ENCODE measurements at regions not wholly inside any gene's neighbourhood (a gene's known extent, or its start where the extent isn't known, plus 50 kb on each side); places are given as distances from the start of the nearest gene placed in this dataset.
"Not testable (repeated sequence)": the region's sequence is repeated elsewhere in the genome, so short reads cannot be mapped to it uniquely, and the experiment has no call there.

DNA sequence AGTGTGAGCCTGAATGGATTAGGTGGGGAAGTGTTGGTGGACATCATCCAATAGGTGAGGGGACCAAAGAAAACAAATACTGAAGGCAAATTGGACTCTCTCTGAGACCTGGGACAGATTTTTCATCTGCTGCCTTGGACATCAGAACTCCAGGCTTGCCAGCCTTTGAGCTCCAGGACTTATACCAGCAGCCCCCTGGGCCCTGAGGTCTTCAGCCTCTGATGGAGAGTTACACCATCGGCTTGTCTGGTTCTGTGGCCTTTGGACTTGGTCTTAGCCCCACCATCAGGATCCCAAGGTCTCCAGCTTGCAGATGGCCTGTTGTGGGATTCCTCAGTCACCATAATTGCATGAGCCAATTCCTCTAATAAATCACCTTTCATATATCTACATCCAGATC is 80.8 kb upstream of the SLC8A3 start:
- WGBS, 10 experiments, result 20 to 83% (median 80%) methylated on average over 1 of the region's 1 CpG; no CpG with 5 or more reads in 5 of the 10 experiments
- in situ Hi-C loops (cut with MboI; ENCODE audit: low pct_unique_long_range_greater_than_20kb in 2 of 9, low sequenced_read_pairs in 9 of 9, unreplicated experiment in 9 of 9), result no loop called here

DNA sequence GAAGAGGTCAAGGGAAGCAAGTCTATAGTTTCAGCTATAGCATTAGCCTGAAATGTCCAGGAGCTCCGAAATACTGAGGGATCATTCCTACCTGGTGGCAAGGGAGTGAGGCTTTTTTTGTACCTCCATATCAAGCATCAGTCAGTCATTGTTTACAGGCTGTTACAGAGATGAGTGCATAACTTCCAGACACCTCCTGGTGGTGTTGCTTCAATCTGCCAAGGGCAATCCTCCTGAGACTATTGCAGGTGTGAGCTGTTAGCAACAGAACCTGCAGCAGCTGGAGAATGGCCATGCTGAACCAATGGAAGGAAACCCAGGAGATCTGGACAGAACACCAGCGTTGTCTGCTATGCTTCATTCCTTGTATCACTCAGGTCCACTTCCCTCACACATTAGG is 80.0 kb upstream of the SLC8A3 start:
- H3K4me1 ChIP-seq (replicated peaks in 1 of 2), result no peaks in the 10 kb centered on the region
- H3K27ac ChIP-seq, result no peak overlapping the region
- ATAC-seq (replicated peaks in 6 of 8), result no peak
- in situ Hi-C loops (cut with MboI; ENCODE audit: low pct_unique_long_range_greater_than_20kb in 2 of 9, low sequenced_read_pairs in 9 of 9, unreplicated experiment in 9 of 9), result no loop called here
- H3K4me3 ChIP-seq, result no peak overlapping the region
- 0 to 87% (median 40%) methylated on average over 1 to 2 of the region's 2 CpGs; no CpG with 5 or more reads in 1 of the 10 experiments for WGBS, 10 experiments

More for the DNA sequence above, 80.8 kb upstream of the SLC8A3 start:
- ATAC-seq (replicated peaks in 6 of 8), result no peak
- Histone ChIP-seq H3K4me1 (replicated peaks in 1 of 2) (no peaks in the 10 kb centered on the region), H3K27ac (no peak overlapping the region), H3K4me3 (no peak overlapping the region)

DNA sequence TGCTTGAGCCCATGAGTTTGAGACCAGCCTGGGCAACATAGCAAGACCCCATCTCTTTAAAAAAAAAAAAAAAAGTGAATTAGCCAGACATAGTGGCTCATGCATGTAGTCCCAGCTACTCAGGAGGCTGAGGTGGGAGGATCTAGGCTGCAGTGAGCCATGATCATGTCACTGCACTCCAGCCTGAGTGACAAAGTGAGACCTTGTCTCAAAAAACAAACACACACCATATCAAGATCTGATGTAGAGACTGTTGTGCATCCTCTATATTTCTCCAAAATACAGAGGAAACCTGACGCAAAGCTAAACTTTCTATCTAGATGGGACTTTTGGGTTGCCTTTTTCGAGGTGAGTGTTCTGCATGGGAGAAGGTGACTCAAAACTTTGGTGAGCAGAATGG is 77.4 kb upstream of the SLC8A3 start:
- in situ Hi-C loops (cut with MboI; ENCODE audit: low pct_unique_long_range_greater_than_20kb in 2 of 9, low sequenced_read_pairs in 9 of 9, unreplicated experiment in 9 of 9), result no loop called here
- no peak overlapping the region for H3K4me3 ChIP-seq
- 20 to 100% (median 83%) methylated on average over 1 to 2 of the region's 2 CpGs; no CpG with 5 or more reads in 3 of the 10 experiments for WGBS, 10 experiments
- H3K27ac ChIP-seq, result no peak overlapping the region
- no peak for ATAC-seq (replicated peaks in 6 of 8)
- H3K4me1 ChIP-seq (replicated peaks in 1 of 2), result no peaks in the 10 kb centered on the region

DNA sequence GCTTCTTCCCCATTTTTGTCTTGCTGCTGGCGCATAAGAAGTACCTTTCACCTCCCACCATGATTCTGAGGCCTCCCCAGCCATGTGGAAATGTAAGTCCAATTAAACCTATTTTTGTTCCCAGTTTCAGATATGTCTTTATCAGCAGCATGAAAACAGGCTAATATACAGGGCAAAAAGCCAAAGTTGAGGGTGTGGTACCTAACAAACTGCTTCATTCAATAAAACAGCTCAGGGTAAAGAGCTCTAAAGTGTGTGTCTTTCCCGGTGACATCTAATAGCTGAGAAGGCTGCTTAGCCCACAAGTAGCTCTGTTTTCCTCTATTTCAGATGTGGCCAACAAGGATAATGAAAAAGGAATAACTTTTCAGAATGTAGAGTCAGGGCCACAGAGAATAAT is 76.7 kb upstream of the SLC8A3 start:
- Histone ChIP-seq H3K4me1 (replicated peaks in 1 of 2) (no peaks in the 10 kb centered on the region), H3K4me3 (no peak overlapping the region), H3K27ac (no peak overlapping the region)
- in situ Hi-C loops (cut with MboI; ENCODE audit: low pct_unique_long_range_greater_than_20kb in 2 of 9, low sequenced_read_pairs in 9 of 9, unreplicated experiment in 9 of 9), result no loop called here
- peak in 2 of 8 experiments; percentile 80 to 84 for ATAC-seq (replicated peaks in 6 of 8)
- WGBS, 10 experiments, result 0 to 100% (median 67%) methylated on average over 1 to 2 of the region's 2 CpGs; no CpG with 5 or more reads in 3 of the 10 experiments

DNA sequence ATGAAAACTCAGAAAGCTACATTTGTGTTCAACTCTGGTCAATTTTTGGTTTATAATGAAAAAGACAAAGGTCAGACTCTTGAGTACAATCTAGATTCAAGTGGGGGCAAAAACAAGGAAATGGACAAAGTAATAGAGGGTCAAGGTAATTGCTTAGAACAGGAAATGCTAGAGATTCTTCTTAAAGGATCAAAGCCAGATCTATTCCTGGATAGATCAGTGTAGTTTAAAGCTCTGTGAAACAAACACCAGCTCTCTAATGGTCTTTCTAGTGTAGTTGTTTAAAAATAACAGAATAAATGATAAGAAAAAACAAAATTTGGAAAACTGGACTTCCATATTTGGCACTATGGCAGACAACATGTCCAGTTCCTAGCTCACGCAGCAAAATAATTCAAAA is 70.7 kb upstream of the SLC8A3 start:
- no peak overlapping the region for H3K4me3 ChIP-seq
- 0 to 100% (median 96%) methylated on average over 1 of the region's 1 CpG; no CpG with 5 or more reads in 2 of the 10 experiments for WGBS, 10 experiments
- in situ Hi-C loops (cut with MboI; ENCODE audit: low pct_unique_long_range_greater_than_20kb in 2 of 9, low sequenced_read_pairs in 9 of 9, unreplicated experiment in 9 of 9), result no loop called here
- H3K27ac ChIP-seq, result no peak overlapping the region
- H3K4me1 ChIP-seq (replicated peaks in 1 of 2), result no peaks in the 10 kb centered on the region
- ATAC-seq (replicated peaks in 6 of 8), result no peak

DNA sequence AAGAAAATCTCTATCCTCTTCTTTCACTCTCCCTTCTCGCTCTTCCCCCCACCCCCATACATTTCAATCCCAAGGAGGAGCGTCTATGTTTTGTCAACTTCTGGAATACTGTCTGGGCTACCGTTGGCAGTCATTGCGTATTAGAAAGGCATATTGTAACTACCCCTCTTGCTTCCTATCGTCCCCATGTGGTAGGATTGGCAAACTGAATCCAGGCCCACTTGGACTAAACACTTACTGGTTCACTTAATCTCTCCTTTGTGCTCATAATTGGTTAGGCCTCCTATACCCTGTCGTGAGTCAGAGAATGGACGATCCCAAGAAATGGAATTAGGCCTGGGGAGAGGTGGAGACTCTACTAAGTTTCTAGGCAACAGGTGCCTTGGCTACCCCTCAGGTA is 68.8 kb upstream of the SLC8A3 start:
- WGBS, 10 experiments, result 20 to 100% (median 77%) methylated on average over 1 to 7 of the region's 7 CpGs; no CpG with 5 or more reads in 1 of the 10 experiments
- H3K27ac ChIP-seq, result no peak overlapping the region
- no peak for ATAC-seq (replicated peaks in 6 of 8)
- in situ Hi-C loops (cut with MboI; ENCODE audit: low pct_unique_long_range_greater_than_20kb in 2 of 9, low sequenced_read_pairs in 9 of 9, unreplicated experiment in 9 of 9), result no loop called here
- H3K4me3 ChIP-seq, result no peak overlapping the region
- no peaks in the 10 kb centered on the region for H3K4me1 ChIP-seq (replicated peaks in 1 of 2)

DNA sequence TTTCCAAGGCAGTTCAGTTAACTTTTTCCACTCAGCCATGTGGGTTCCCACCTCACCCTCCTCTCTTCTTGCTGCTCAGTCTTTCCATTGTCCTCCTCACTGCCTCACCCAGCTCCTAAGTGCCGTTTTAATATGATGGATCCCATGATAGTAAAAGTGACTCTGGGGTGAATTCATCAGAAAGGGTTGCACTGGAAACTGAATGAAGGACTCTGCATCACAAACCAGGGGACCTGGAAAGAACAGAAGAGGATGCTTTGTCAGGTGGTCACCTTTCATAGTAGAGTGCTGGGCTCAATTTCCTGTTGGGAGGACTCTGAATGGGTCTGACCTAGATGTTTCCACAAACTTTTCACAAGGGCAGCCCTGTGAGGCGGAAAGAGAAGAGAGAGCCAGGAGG is 67.8 kb upstream of the SLC8A3 start:
- no peak overlapping the region for H3K4me3 ChIP-seq
- no peak for ATAC-seq (replicated peaks in 6 of 8)
- H3K27ac ChIP-seq, result no peak overlapping the region
- in situ Hi-C loops (cut with MboI; ENCODE audit: low pct_unique_long_range_greater_than_20kb in 2 of 9, low sequenced_read_pairs in 9 of 9, unreplicated experiment in 9 of 9), result no loop called here
- no peaks in the 10 kb centered on the region for H3K4me1 ChIP-seq (replicated peaks in 1 of 2)
- WGBS, 10 experiments, result 0 to 50% (median 27%) methylated on average over 1 to 2 of the region's 2 CpGs; no CpG with 5 or more reads in 1 of the 10 experiments

DNA sequence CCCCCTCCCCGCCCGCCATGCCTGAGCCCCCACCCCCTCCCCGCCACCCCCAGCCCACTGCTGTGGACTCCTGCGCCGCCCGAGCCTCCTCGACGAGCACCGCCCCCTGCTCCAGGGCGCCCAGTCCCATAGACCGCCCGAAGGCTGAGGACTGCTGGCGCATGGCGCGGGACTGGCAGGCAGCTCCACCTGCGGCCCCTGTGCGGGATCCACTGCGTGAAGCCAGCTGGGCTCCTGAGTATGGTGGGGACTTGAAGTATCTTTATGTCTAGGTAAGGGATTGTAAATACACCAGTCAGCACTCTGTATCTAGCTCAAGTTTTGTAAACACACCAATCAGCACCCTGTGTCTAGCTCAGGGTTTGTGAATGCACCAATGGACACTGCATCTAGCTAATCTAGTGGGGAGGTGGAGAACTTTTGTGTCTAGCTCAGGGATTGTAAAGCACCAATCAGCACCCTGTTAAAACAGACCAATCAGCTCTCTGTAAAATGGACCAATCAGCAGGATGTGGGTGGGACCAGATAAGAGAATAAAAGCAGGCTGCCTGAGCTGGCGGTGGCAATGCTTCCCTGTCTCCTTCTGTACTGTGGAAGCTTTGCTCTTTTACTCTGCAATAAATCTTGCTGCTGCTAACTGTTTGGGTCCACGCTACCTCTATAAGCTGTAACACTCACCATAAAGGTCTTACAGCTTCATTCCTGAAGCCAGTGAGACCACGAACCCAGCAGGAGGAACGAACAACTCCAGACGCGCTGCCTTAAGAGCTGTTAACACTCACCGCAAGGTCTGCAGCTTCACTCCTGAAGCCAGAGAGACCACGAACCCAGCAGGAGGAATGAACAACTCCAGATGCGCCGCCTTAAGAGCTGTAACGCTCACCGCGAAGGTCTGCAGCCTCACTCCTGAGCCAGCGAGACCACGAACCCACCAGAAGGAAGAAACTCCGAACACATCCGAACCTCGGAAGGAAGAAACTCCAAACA is 66.6 kb upstream of the SLC8A3 start:
- H3K4me3 ChIP-seq, result peak overlapping the region in 1 of 5 donors; percentile 29
- peak in 6 of 8 experiments; percentile 33 to 74 (median 57) for ATAC-seq (replicated peaks in 6 of 8)
- in situ Hi-C loops (cut with MboI; ENCODE audit: low pct_unique_long_range_greater_than_20kb in 2 of 9, low sequenced_read_pairs in 9 of 9, unreplicated experiment in 9 of 9); H3K27ac ChIP-seq; H3K4me1 ChIP-seq (replicated peaks in 1 of 2): not testable (repeated sequence)
- 0 to 100% (median 86%) methylated on average over 2 to 14 of the region's 36 CpGs; no CpG with 5 or more reads in 3 of the 10 experiments for WGBS, 10 experiments

DNA sequence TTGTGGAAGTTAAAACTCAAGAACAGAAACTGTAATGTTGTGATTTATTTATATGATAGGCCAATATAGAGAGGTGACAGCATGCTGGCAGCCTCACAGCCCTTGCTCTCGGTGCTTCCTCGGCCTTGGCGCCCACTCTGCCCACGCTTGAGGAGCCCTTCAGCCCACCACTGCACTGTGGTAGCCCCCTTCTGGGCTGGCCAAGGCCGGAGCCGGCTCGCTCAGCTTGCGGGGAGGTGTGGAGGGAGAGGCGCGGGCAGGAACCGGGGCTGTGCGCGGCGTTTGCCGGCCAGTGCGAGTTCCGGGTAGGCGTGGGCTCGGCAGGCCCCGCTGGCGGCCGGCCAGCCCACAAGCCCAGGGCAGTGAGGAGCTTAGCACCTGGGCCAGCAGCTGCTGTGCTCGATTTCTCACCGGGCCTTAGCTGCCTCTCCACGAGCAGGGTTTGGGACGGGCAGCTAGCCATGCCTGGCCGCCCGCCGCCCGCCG is 65.8 kb upstream of the SLC8A3 start:
- in situ Hi-C loops (cut with MboI; ENCODE audit: low pct_unique_long_range_greater_than_20kb in 2 of 9, low sequenced_read_pairs in 9 of 9, unreplicated experiment in 9 of 9), result no loop called here
- ATAC-seq (replicated peaks in 6 of 8), result peak; percentile 80 to 99 (median 89)
- H3K4me1 ChIP-seq (replicated peaks in 1 of 2), result no peaks in the 10 kb centered on the region
- H3K27ac ChIP-seq, result no peak overlapping the region
- peak overlapping the region; percentile 17 to 46 (median 34) for H3K4me3 ChIP-seq
- 0 to 17% (median 9%) methylated on average over 1 to 4 of the region's 31 CpGs; no CpG with 5 or more reads in 5 of the 10 experiments for WGBS, 10 experiments

DNA sequence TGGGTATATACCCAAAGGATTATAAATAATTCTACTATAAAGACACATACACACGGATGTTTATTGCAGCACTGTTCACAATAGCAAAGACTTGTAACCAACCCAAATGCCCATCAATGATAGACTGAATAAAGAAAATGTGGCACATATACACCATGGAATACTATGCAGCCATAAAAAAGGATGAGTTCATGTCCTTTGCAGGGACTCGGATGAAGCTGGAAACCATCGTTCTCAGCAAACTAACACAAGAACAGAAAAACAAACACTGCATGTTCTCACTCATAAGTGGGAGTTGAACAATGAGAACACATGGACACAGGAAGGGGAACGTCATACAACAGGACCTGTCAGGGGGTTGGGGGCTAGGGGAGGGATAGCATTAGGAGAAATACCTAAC is 64.8 kb upstream of the SLC8A3 start:
- H3K27ac ChIP-seq; in situ Hi-C loops (cut with MboI; ENCODE audit: low pct_unique_long_range_greater_than_20kb in 2 of 9, low sequenced_read_pairs in 9 of 9, unreplicated experiment in 9 of 9); H3K4me1 ChIP-seq (replicated peaks in 1 of 2); H3K4me3 ChIP-seq; ATAC-seq (replicated peaks in 6 of 8): not testable (repeated sequence)
- WGBS, 10 experiments, result 17 to 100% (median 97%) methylated on average over 1 to 4 of the region's 4 CpGs; no CpG with 5 or more reads in 2 of the 10 experiments

DNA sequence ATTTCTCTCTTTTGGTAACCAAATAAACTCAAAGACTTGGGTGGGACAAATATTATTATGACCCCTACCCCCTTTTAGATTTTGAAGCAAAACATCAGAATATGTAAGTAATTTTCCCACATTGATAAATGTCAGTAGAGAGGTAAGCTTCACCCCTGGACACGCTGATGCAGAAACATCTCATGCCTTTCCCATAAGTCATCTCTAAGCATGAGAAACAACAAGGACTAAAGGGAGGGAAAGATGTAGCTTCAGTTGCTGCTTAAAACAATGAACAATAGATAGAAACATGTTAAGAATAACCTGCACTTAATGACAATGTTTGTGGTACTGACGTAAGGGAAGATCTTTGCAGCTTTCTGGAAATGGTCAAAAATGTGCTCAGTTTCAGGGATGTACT is 56.3 kb upstream of the SLC8A3 start:
- in situ Hi-C loops (cut with MboI; ENCODE audit: low pct_unique_long_range_greater_than_20kb in 2 of 9, low sequenced_read_pairs in 9 of 9, unreplicated experiment in 9 of 9), result no loop called here
- Histone ChIP-seq H3K4me3 (no peak overlapping the region), H3K4me1 (replicated peaks in 1 of 2) (no peaks in the 10 kb centered on the region), H3K27ac (no peak overlapping the region)
- 11 to 100% (median 80%) methylated on average over 1 to 2 of the region's 2 CpGs; no CpG with 5 or more reads in 1 of the 10 experiments for WGBS, 10 experiments
- no peak for ATAC-seq (replicated peaks in 6 of 8)

DNA sequence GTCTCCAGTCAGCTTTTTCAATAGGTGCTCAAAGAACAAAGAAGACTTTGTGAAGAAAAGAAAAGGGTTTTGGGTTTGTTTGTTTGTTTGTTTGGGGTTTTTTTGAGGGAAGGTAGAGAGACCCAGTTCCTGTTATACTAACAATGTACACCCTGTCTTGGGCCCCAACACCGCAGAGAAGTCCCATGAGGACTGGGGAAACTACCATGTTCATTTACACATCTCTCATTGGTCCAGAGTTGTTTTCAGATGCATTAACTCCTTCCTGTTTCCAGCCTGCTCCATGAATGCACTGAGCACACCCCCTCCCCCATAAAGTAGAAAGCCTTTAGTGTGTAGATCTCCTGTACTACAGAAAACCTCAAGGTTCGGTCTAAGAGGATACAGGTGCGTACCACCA is 51.1 kb upstream of the SLC8A3 start:
- in situ Hi-C loops (cut with MboI; ENCODE audit: low pct_unique_long_range_greater_than_20kb in 2 of 9, low sequenced_read_pairs in 9 of 9, unreplicated experiment in 9 of 9), result no loop called here
- H3K4me1 ChIP-seq (replicated peaks in 1 of 2), result no peaks in the 10 kb centered on the region
- WGBS, 10 experiments, result 43 to 100% (median 67%) methylated on average over 1 to 2 of the region's 3 CpGs; no CpG with 5 or more reads in 5 of the 10 experiments
- no peak overlapping the region for H3K4me3 ChIP-seq
- ATAC-seq (replicated peaks in 6 of 8), result no peak
- H3K27ac ChIP-seq, result no peak overlapping the region

DNA sequence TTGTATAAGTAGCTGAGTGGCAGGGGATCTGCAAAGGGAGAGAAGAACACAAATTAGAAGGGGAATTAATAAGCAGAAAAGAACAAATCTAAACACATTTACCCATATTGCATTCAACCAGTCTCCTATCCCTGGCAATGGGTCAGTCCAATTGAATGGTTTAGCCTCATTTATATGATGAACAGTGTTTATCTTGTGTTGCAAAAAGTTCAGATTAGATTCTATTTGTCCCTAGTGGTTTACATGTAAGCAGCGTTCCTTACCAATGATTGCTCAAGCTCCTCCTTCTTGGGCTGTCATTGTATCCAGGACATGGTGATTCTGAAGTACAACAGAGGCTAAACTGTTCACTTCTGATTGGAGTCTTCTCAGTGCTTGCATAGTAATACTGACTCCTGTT is 49.9 kb upstream of the SLC8A3 start:
- ATAC-seq (replicated peaks in 6 of 8); H3K4me3 ChIP-seq; H3K27ac ChIP-seq; in situ Hi-C loops (cut with MboI; ENCODE audit: low pct_unique_long_range_greater_than_20kb in 2 of 9, low sequenced_read_pairs in 9 of 9, unreplicated experiment in 9 of 9); H3K4me1 ChIP-seq (replicated peaks in 1 of 2): not testable (repeated sequence)
- 0 to 80% (median 67%) methylated on average over 1 of the region's 1 CpG; no CpG with 5 or more reads in 7 of the 10 experiments for WGBS, 10 experiments
